ENCODE measurements at regions not wholly inside any gene's neighbourhood (a gene's known extent, or its start where the extent isn't known, plus 50 kb on each side); places are given as distances from the start of the nearest gene placed in this dataset.

GRCh38 chr12:58347188-58347587 is 405.8 kb downstream of the ATP23 start:
- Histone ChIP-seq H3K4me2 (ENCODE audit: low read depth, low read length) (no peak overlapping the region), H3K18ac (ENCODE audit: low read depth, low read length) (peak overlapping the region; percentile 1; the same call in 1 of the 2 replicates), H4K91ac (ENCODE audit: insufficient read depth, low read depth, low read length) (no peak overlapping the region), H2AK5ac (ENCODE audit: low read depth, low read length) (0 out of 2 replicates have a peak overlapping the region, but pooled peaks have one; percentile 18), H2BK20ac (ENCODE audit: low read depth, low read length) (peak overlapping the region; percentile 59; the same call in 1 of the 2 replicates), H3K4ac (ENCODE audit: low read depth, low read length) (peak overlapping the region; percentile 18), H2BK15ac (ENCODE audit: low read depth, low read length) (peak overlapping the region; percentile 50; the same call in 1 of the 3 replicates), H3K9me3 (ENCODE audit: control insufficient read depth, insufficient read depth, low read length) (no peaks in the 10 kb centered on the region; the same call in 1 of the 2 replicates), H3K9me1 (ENCODE audit: insufficient read depth, low read length) (peaks cover 8% of the 10 kb centered on the region), H2AFZ (replicated peaks; ENCODE audit: low read length, poor library complexity) (no peak overlapping the region), H3K9ac (ENCODE audit: low read depth, low read length) (0 out of 2 replicates have a peak overlapping the region, but pooled peaks have one; percentile 36), H2BK120ac (ENCODE audit: low read depth, low read length) (peak overlapping the region; percentile 82), H4K8ac (ENCODE audit: low read depth in 2 of 2, low read length in 2 of 2) (peak overlapping the region in 1 of 2 experiments; percentile 48; a peak in 2 of 4 replicates), H3K27me3 (ENCODE audit: control insufficient read depth, insufficient read depth, low read length) (no peaks in the 10 kb centered on the region), H4K5ac (ENCODE audit: low read depth, low read length) (peak overlapping the region; percentile 39), H4K20me1 (ENCODE audit: insufficient read depth, low read length) (no peaks in the 10 kb centered on the region), H3K36me3 (ENCODE audit: control insufficient read depth, insufficient read depth, low read length) (no peaks in the 10 kb centered on the region), H3K23ac (ENCODE audit: low read depth, low read length) (no peak overlapping the region), H3K4me3 (ENCODE audit: insufficient read depth, low read depth, low read length) (no peak overlapping the region), H2AK9ac (replicated peaks; ENCODE audit: low read depth, low read length, poor library complexity) (no peak overlapping the region), H3K14ac (replicated peaks; ENCODE audit: low read depth, low read length) (peak overlapping the region; percentile 42), H3K4me1 (ENCODE audit: control insufficient read depth, insufficient read depth, low read length) (peaks cover 10% of the 10 kb centered on the region), H2BK5ac (ENCODE audit: low read depth, low read length, poor library complexity, severe bottlenecking) (peak overlapping the region; percentile 23), H3K56ac (ENCODE audit: extremely low read depth, insufficient read depth, low read length) (no peak overlapping the region), H3K79me1 (ENCODE audit: low read depth in 1 of 2, low read length in 2 of 2) (no peaks in the 10 kb centered on the region), H3K27ac (ENCODE audit: insufficient read depth, low read length) (no peak overlapping the region)
- ATAC-seq (ENCODE audit: low read depth) = no peak
- no peak for DNase-seq
- in situ Hi-C loops (cut with MboI; ENCODE audit: low sequenced_read_pairs) = loop anchor here (10.0 kb wide), 2 partner anchors 738 to 808 kb away; no protein-coding TSS in a partner anchor
- dilution Hi-C loops (cut with HindIII; ENCODE audit: low sequenced_read_pairs, unreplicated experiment) = no loop called here
- POLR2A ChIA-PET (ENCODE audit: unreplicated experiment) = no interaction called here
- no TSS peak for BruUV-seq (replicated peaks)
- no peak for TF ChIP-seq POLR2A (IDR thresholded peaks at IDR 0.05; ENCODE audit: low read depth, low read length)
- no peak for TF ChIP-seq USF2 (IDR thresholded peaks at IDR 0.05; ENCODE audit: low read depth, low read length)
- no peak for TF ChIP-seq ELK1 (IDR thresholded peaks at IDR 0.05; ENCODE audit: borderline replicate concordance, low read depth, low read length)
- no peak for TF ChIP-seq RCOR1 (IDR thresholded peaks at IDR 0.05; ENCODE audit: insufficient replicate concordance, low read length)
- TF ChIP-seq MAZ (IDR thresholded peaks at IDR 0.05; ENCODE audit: borderline replicate concordance, low read depth, low read length) = no peak
- TF ChIP-seq CTCF (conservative IDR thresholded peaks at IDR 0.05; ENCODE audit: low read depth, low read length) = no peak
- TF ChIP-seq SMC3 (IDR thresholded peaks at IDR 0.05; ENCODE audit: low read depth, low read length) = no peak
- TF ChIP-seq BHLHE40 (IDR thresholded peaks at IDR 0.05; ENCODE audit: low read depth, low read length) = no peak
- TF ChIP-seq NFE2L2 (IDR thresholded peaks at IDR 0.05; ENCODE audit: low read depth, low read length) = no peak
- TF ChIP-seq MAFK (IDR thresholded peaks at IDR 0.05; ENCODE audit: low read depth, low read length) = no peak
- TF ChIP-seq CHD1 (IDR thresholded peaks at IDR 0.05; ENCODE audit: low read depth, low read length) = no peak
- WGBS, 2 experiments (ENCODE audit: extremely low coverage in 2 of 2, insufficient read length in 1 of 2) = 100% methylated on average over 1 of the region's 2 CpGs; no CpG with 5 or more reads in 1 of the 2 experiments
- CTCF ChIA-PET = interaction anchor here (1.1 to 1.5 kb wide), 2 partner anchors 94 to 194 kb away, joined by 4 to 7 read pairs; no protein-coding TSS in a partner anchor
- intact Hi-C loops (cut with micrococcal nuclease) = loop anchor here (2.0 to 10.0 kb wide), 8 partner anchors 70 to 1025 kb away; no protein-coding TSS in a partner anchor
